GM23248 (cell line): ENCODE measurements at regions not wholly inside any gene's neighbourhood (a gene's known extent, or its start where the extent isn't known, plus 50 kb on each side); places are given as distances from the start of the nearest gene placed in this dataset.

Experiments used
- DNase-seq: peaks from one replicate; pipeline ENCODE4 v3.0.0-alpha.2; 2015
- H2AFZ ChIP-seq: fragments of 200-600 bp; sonication (generic); 2 replicates; pipeline ENCODE4 v1.6.1; 2016; ENCODE audit warnings: antibody characterized with exemption
- H3F3A ChIP-seq: fragments of 200-600 bp; sonication (generic); 2 replicates; pipeline ENCODE4 v1.6.1; 2016; ENCODE audit warnings: mild to moderate bottlenecking, antibody characterized with exemption, mixed run types; ENCODE audit not compliant: insufficient read depth
- H3K27ac ChIP-seq: fragments of 200-600 bp; sonication (generic); 2 replicates; pipeline ENCODE4 v1.5.1; 2016; ENCODE audit warnings: mild to moderate bottlenecking
- H3K27me3 ChIP-seq: fragments of 200-600 bp; sonication (generic); replicated peaks from 2 replicates; pipeline ENCODE4 v1.6.1; 2016; ENCODE audit warnings: mild to moderate bottlenecking; ENCODE audit not compliant: insufficient read depth
- H3K36me3 ChIP-seq: fragments of 200-600 bp; sonication (generic); 2 replicates; pipeline ENCODE4 v1.6.1; 2016; ENCODE audit warnings: low read depth, mild to moderate bottlenecking
- H3K4me1 ChIP-seq: fragments of 200-600 bp; sonication (generic); 2 replicates; pipeline ENCODE4 v1.6.1; 2016; ENCODE audit warnings: mild to moderate bottlenecking; ENCODE audit not compliant: insufficient read depth
- H3K4me2 ChIP-seq: fragments of 200-600 bp; sonication (generic); one replicate; pipeline ENCODE4 v1.6.1; 2016; ENCODE audit warnings: mild to moderate bottlenecking; ENCODE audit not compliant: unreplicated experiment
- H3K4me3 ChIP-seq: fragments of 200-600 bp; sonication (generic); 2 replicates; pipeline ENCODE4 v1.5.1; 2016; ENCODE audit warnings: mild to moderate bottlenecking
- H3K79me2 ChIP-seq: fragments of 200-600 bp; sonication (generic); 2 replicates; pipeline ENCODE4 v1.6.1; 2016; ENCODE audit warnings: mild to moderate bottlenecking; ENCODE audit not compliant: insufficient read depth
- H3K9ac ChIP-seq: fragments of 200-600 bp; sonication (generic); 2 replicates; pipeline ENCODE4 v1.6.1; 2016; ENCODE audit warnings: mild to moderate bottlenecking
- H3K9me2 ChIP-seq: fragments of 200-600 bp; sonication (generic); 2 replicates; pipeline ENCODE4 v1.6.1; 2016; ENCODE audit warnings: mixed run types, mild to moderate bottlenecking, moderate library complexity; ENCODE audit not compliant: insufficient read depth
- H3K9me3 ChIP-seq: fragments of 200-600 bp; sonication (generic); one replicate; pipeline ENCODE4 v1.6.1; 2017; ENCODE audit warnings: low read depth
- H4K20me1 ChIP-seq: fragments of 200-600 bp; sonication (generic); 2 replicates; pipeline ENCODE4 v1.6.0; 2016; ENCODE audit not compliant: insufficient read depth
- EZH2 ChIP-seq: fragments of 200-600 bp; sonication (generic); IDR thresholded peaks from 2 replicates; pipeline ENCODE4 v1.6.1; 2018; ENCODE audit warnings: antibody characterized with exemption, mild to moderate bottlenecking; ENCODE audit not compliant: insufficient read depth, poor library complexity, severe bottlenecking
- EZH2phosphoT487 ChIP-seq: fragments of 200-600 bp; sonication (generic); IDR thresholded peaks from 2 replicates; pipeline ENCODE4 v1.6.1; 2018; ENCODE audit warnings: antibody characterized with exemption, moderate library complexity, mild to moderate bottlenecking, low read depth; ENCODE audit not compliant: insufficient read depth
- WGBS, 2 experiments: methylation state at CpG; one replicate each; pipeline ENCODE4 v1.1.6; 2015 to 2017; ENCODE audit warnings: low lambda C conversion rate in 2 of 2, low coverage in 1 of 2; ENCODE audit errors: missing lambda C conversion rate in 2 of 2; 5-methylcytosine and 5-hydroxymethylcytosine counted together
- in situ Hi-C: fragments of 300-500 bp; cut with MboI; formaldehyde crosslinking; loops from 2 replicates; pipeline ENCODE4 v1.15.0; 2020

- no peak overlapping the region for H3K4me3 ChIP-seq
- in situ Hi-C loops, result no loop called here
- H3K9me2 ChIP-seq, result no peaks in the 10 kb centered on the region
- H3K79me2 ChIP-seq, result no peaks in the 10 kb centered on the region
- TF ChIP-seq EZH2 (no peak), EZH2phosphoT487 (no peak)
- H3K27ac ChIP-seq, result no peak overlapping the region
- H3K36me3 ChIP-seq, result no peaks in the 10 kb centered on the region
- DNase-seq, result no peak
- H3K9ac ChIP-seq, result no peak overlapping the region
- no peaks in the 10 kb centered on the region for H3F3A ChIP-seq
- H2AFZ ChIP-seq, result no peak overlapping the region
- WGBS, 2 experiments, result 26 to 36% methylated on average over 8 of the region's 8 CpGs
- no peak overlapping the region for H3K4me2 ChIP-seq
- no peaks in the 10 kb centered on the region for H3K27me3 ChIP-seq
- H4K20me1 ChIP-seq, result no peaks in the 10 kb centered on the region
- H3K9me3 ChIP-seq, result no peaks in the 10 kb centered on the region
- no peaks in the 10 kb centered on the region for H3K4me1 ChIP-seq
Observed at GRCh38 chr4:188988131-188988530, 848.9 kb downstream of the TRIML1 start.

- Histone ChIP-seq H3F3A (no peaks in the 10 kb centered on the region), H3K36me3 (no peaks in the 10 kb centered on the region), H3K4me2 (no peak overlapping the region), H2AFZ (no peak overlapping the region), H4K20me1 (no peaks in the 10 kb centered on the region), H3K4me3 (no peak overlapping the region), H3K79me2 (no peaks in the 10 kb centered on the region), H3K4me1 (no peaks in the 10 kb centered on the region), H3K27me3 (no peaks in the 10 kb centered on the region), H3K27ac (no peak overlapping the region), H3K9me2 (no peaks in the 10 kb centered on the region), H3K9ac (no peak overlapping the region), H3K9me3 (no peaks in the 10 kb centered on the region)
- no peak for DNase-seq
- in situ Hi-C loops, result no loop called here
- WGBS, 2 experiments, result 22 to 31% methylated on average over 3 of the region's 3 CpGs
- TF ChIP-seq EZH2phosphoT487 (no peak), EZH2 (no peak)
Observed at GRCh38 chr4:188989371-188989770, 850.1 kb downstream of the TRIML1 start.

GRCh38 chr4:188992706-188993105 lies 853.5 kb downstream of the TRIML1 start:
- H3K4me2 ChIP-seq, result no peak overlapping the region
- TF ChIP-seq EZH2 (no peak), EZH2phosphoT487 (no peak)
- H3K9me3 ChIP-seq, result no peaks in the 10 kb centered on the region
- 6 to 8% methylated on average over 1 of the region's 1 CpG for WGBS, 2 experiments
- H3K4me1 ChIP-seq, result no peaks in the 10 kb centered on the region
- in situ Hi-C loops, result no loop called here
- DNase-seq, result peak; percentile 14
- H4K20me1 ChIP-seq, result no peaks in the 10 kb centered on the region
- no peaks in the 10 kb centered on the region for H3K36me3 ChIP-seq
- H3K27ac ChIP-seq, result no peak overlapping the region
- no peak overlapping the region for H2AFZ ChIP-seq
- H3K79me2 ChIP-seq, result no peaks in the 10 kb centered on the region
- H3K9me2 ChIP-seq, result no peaks in the 10 kb centered on the region
- H3K27me3 ChIP-seq, result no peaks in the 10 kb centered on the region
- H3F3A ChIP-seq, result no peaks in the 10 kb centered on the region
- H3K9ac ChIP-seq, result no peak overlapping the region
- H3K4me3 ChIP-seq, result no peak overlapping the region

GRCh38 chr4:188993871-188994270 lies 854.6 kb downstream of the TRIML1 start:
- Histone ChIP-seq H3K36me3 (no peaks in the 10 kb centered on the region), H3F3A (no peaks in the 10 kb centered on the region), H2AFZ (no peak overlapping the region), H3K4me1 (no peaks in the 10 kb centered on the region), H3K9me3 (no peaks in the 10 kb centered on the region), H3K9me2 (no peaks in the 10 kb centered on the region), H3K79me2 (no peaks in the 10 kb centered on the region), H3K27me3 (no peaks in the 10 kb centered on the region), H3K4me3 (no peak overlapping the region), H3K27ac (no peak overlapping the region), H3K4me2 (no peak overlapping the region), H3K9ac (no peak overlapping the region), H4K20me1 (no peaks in the 10 kb centered on the region)
- TF ChIP-seq EZH2 (no peak), EZH2phosphoT487 (no peak)
- DNase-seq, result no peak
- WGBS, 2 experiments, result 14 to 19% methylated on average over 6 of the region's 6 CpGs
- in situ Hi-C loops, result no loop called here

GRCh38 chr4:189001283-189001970 lies 862.2 kb downstream of the TRIML1 start:
- no peaks in the 10 kb centered on the region for H3K27me3 ChIP-seq
- H3K9ac ChIP-seq, result no peak overlapping the region
- no peaks in the 10 kb centered on the region for H3K9me2 ChIP-seq
- H2AFZ ChIP-seq, result no peak overlapping the region
- no peaks in the 10 kb centered on the region for H3K36me3 ChIP-seq
- H4K20me1 ChIP-seq, result no peaks in the 10 kb centered on the region
- no peaks in the 10 kb centered on the region for H3K4me1 ChIP-seq
- H3K9me3 ChIP-seq, result no peaks in the 10 kb centered on the region
- H3K4me3 ChIP-seq, result no peak overlapping the region
- H3K27ac ChIP-seq, result no peak overlapping the region
- no peaks in the 10 kb centered on the region for H3F3A ChIP-seq
- no peak overlapping the region for H3K4me2 ChIP-seq
- no peak for TF ChIP-seq EZH2
- TF ChIP-seq EZH2phosphoT487, result no peak
- H3K79me2 ChIP-seq, result no peaks in the 10 kb centered on the region
- in situ Hi-C loops, result no loop called here
- WGBS, 2 experiments, result 62 to 69% methylated on average over 12 of the region's 12 CpGs
- no peak for DNase-seq
